NB4 (cell line): ENCODE measurements at regions not wholly inside any gene's neighbourhood (a gene's known extent, or its start where the extent isn't known, plus 50 kb on each side); places are given as distances from the start of the nearest gene placed in this dataset.
"Not testable (repeated sequence)": the region's sequence is repeated elsewhere in the genome, so short reads cannot be mapped to it uniquely, and the experiment has no call there.

Source experiments
- CTCF ChIP-seq: IDR thresholded peaks from one replicate; pipeline ENCODE4 v1.5.1; 2012; ENCODE audit warnings: low read depth, low read length
- MAX ChIP-seq: IDR thresholded peaks from 2 replicates; pipeline ENCODE4 v1.6.1; 2011; ENCODE audit warnings: low read depth, low read length
- MYC ChIP-seq: IDR thresholded peaks from 2 replicates; pipeline ENCODE4 v1.6.1; 2011; ENCODE audit warnings: low read depth, low read length
- POLR2A ChIP-seq: IDR thresholded peaks from 2 replicates; pipeline ENCODE4 v1.6.1; 2011; ENCODE audit warnings: mild to moderate bottlenecking; ENCODE audit not compliant: insufficient read length; ENCODE audit errors: extremely low read depth

- TF ChIP-seq CTCF, POLR2A, MAX, MYC: not testable (repeated sequence)
Measured at GRCh38 chr21:6459761-6460160, 4061.6 kb upstream of the TPTE start.
